ENCODE measurements at regions not wholly inside any gene's neighbourhood (a gene's known extent, or its start where the extent isn't known, plus 50 kb on each side); places are given as distances from the start of the nearest gene placed in this dataset.

GRCh38 chr12:115355301-115355700, 671.3 kb upstream of the TBX3 start (continued):
- TF ChIP-seq SP1 (IDR thresholded peaks at IDR 0.05; ENCODE audit: low read depth, low read length) (no peak), CBX5 (IDR thresholded peaks at IDR 0.05; ENCODE audit: low read depth, low read length) (no peak), SP4 (IDR thresholded peaks at IDR 0.05; ENCODE audit: low read length) (no peak)

All from H1 (cell line).